ENCODE measurements at regions not wholly inside any gene's neighbourhood (a gene's known extent, or its start where the extent isn't known, plus 50 kb on each side); places are given as distances from the start of the nearest gene placed in this dataset.

DNA sequence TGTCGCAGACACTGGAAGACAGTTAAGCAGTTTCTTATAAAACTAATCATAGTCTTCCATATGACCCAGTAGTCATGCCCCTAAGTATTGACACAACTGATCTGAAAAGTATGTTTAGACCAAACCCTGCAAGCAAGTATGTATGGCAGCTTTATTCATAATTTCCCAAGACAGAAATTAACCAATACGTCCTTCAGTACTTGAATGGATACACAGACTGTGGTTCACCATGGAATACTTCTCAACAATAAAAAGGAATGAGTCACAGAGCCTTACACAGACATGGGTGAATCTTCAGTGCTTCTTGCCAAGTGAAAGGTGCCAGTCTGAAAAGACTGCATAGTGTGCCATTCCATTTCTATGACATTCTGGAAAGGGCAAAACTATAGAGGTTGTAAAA, 50.2 kb upstream of the AKR1E2 start:
- Mint-ChIP-seq H3K27me3 (peaks cover 11% of the 10 kb centered on the region), H3K4me3 (no peak overlapping the region), H3K27ac (no peak overlapping the region), H3K4me1 (ENCODE audit: low read depth) (no peaks in the 10 kb centered on the region), H3K36me3 (ENCODE audit: low read depth) (no peaks in the 10 kb centered on the region), H3K9me3 (no peaks in the 10 kb centered on the region)
- intact Hi-C loops (cut with micrococcal nuclease): no loop called here

DNA sequence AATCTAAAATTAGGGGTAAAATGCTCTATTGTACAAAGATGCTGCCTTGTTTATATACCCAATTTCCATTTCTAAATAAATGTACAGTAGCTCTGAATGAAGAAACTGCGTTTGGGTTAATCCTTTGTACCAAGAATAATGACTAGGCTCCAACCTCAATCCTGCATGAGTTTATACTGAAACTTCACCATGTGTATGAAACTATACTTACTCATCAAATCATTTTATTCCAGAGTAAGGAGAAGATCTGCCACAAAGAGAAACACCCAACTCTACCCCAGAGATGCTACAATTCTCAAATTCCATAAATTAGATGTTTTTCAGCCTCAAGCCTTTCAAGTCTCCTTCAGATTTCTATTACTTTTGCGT, 53.8 kb upstream of the AKR1E2 start:
- H3K4me3 Mint-ChIP-seq: no peak overlapping the region
- H3K9me3 Mint-ChIP-seq: no peaks in the 10 kb centered on the region
- intact Hi-C loops (cut with micrococcal nuclease): loop anchor here (5.0 kb wide), 2 partner anchors 895 to 1575 kb away; no protein-coding TSS in a partner anchor
- H3K36me3 Mint-ChIP-seq (ENCODE audit: low read depth): no peaks in the 10 kb centered on the region
- no peaks in the 10 kb centered on the region for H3K4me1 Mint-ChIP-seq (ENCODE audit: low read depth)
- H3K27ac Mint-ChIP-seq: no peak overlapping the region
- H3K27me3 Mint-ChIP-seq: peaks cover 11% of the 10 kb centered on the region

DNA sequence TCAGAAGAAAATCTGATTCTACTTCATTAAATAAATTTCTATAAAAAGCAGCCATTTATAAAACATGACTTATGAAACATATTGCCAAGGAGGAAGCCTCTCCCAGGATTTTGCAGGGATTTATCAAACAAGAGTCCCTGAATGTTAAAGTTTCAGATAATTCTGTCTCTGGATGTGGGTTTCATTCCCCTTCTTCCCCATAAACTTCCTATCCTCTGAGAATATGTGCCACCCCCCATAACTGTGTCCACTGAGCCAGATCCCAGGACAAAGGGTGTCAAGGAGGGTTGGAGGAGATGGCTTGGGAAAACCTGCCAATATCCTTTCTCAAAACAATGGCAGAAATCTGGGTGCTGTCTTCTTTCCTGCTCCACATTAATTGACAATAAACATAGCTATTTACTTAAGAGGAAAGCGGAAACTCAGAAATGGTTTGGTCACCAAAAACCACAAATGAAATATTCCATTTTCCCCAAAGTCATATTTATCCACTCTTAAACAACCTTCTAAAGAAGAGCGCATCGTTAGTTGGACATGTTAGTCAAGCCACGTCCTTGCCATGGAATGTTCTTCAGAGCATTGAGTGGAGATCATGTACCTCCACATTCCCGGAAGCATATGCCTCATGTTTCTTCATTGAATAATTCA, 54.3 kb upstream of the AKR1E2 start:
- H3K9me3 Mint-ChIP-seq: no peaks in the 10 kb centered on the region
- intact Hi-C loops (cut with micrococcal nuclease): loop anchor here (2.0 to 5.0 kb wide), 3 partner anchors 641 to 1574 kb away; no protein-coding TSS in a partner anchor
- H3K27ac Mint-ChIP-seq: peak overlapping the region; percentile 39
- no peak overlapping the region for H3K4me3 Mint-ChIP-seq
- no peaks in the 10 kb centered on the region for H3K4me1 Mint-ChIP-seq (ENCODE audit: low read depth)
- H3K36me3 Mint-ChIP-seq (ENCODE audit: low read depth): no peaks in the 10 kb centered on the region
- H3K27me3 Mint-ChIP-seq: peaks cover 11% of the 10 kb centered on the region

DNA sequence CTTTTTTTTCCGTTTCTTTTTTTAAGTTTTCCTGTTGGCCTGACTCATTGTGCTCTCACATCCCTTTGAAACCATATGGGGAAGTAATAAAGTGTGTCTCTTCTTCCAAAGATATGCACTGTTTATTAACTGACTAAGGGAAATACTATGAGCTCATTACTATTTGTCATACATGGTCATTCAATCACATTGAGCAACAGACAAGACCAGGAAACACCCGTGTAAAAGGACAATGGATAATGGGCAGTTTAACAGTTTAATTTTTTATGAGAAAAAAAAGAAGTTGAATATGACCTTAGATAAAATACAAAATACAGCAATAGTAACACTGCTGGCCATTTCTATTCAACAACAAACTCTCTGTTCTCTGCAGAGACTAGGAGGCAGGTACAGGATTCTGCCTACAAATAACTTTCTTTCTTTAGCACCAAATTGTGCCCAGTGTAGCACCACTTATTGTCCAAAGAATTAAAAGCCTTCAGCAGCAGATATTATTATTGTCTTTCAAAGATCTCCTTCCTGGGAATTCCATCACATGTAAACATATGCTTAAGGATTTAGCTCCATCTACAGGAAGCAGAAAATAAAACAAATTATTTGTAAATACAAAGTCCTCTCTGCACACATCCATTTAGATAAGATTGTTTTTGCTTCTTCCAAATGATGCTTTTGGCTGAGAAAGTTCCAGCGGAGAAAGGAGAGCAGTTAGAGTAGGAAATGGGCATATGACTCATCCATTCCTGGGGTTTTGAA, 55.0 kb upstream of the AKR1E2 start:
- Mint-ChIP-seq H3K9me3 (no peaks in the 10 kb centered on the region), H3K4me1 (ENCODE audit: low read depth) (no peaks in the 10 kb centered on the region), H3K27me3 (peaks cover 14% of the 10 kb centered on the region), H3K27ac (peak overlapping the region; percentile 39), H3K36me3 (ENCODE audit: low read depth) (no peaks in the 10 kb centered on the region), H3K4me3 (no peak overlapping the region)
- intact Hi-C loops (cut with micrococcal nuclease): loop anchor here (2.0 to 5.0 kb wide), 3 partner anchors 640 to 1574 kb away; no protein-coding TSS in a partner anchor

DNA sequence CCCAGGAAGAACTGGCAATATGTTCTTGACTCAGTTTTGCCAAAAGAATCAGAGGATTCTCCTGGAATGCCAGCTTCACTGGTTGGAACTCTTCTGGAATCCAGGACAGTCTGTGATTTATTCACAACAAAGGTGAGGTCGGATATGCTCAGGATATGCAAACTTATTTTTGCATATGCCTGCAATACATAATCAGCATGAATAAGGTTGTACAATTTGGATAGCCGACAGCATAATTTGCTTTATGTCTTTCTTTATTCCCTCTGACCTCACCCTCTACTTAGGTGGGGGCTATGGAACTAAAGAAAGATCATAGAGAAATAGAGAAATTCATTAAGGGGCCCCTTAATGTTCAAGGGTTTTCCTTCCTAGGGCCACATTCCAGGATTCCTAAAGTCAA, 57.6 kb upstream of the AKR1E2 start:
- Mint-ChIP-seq H3K4me3 (no peak overlapping the region), H3K36me3 (ENCODE audit: low read depth) (no peaks in the 10 kb centered on the region), H3K4me1 (ENCODE audit: low read depth) (no peaks in the 10 kb centered on the region), H3K27me3 (peaks cover 9% of the 10 kb centered on the region), H3K9me3 (no peaks in the 10 kb centered on the region), H3K27ac (no peak overlapping the region)
- intact Hi-C loops (cut with micrococcal nuclease): loop anchor here (10.0 kb wide), 3 partner anchors 114 to 1374 kb away; partner anchors contain the start of gene KLF6

DNA sequence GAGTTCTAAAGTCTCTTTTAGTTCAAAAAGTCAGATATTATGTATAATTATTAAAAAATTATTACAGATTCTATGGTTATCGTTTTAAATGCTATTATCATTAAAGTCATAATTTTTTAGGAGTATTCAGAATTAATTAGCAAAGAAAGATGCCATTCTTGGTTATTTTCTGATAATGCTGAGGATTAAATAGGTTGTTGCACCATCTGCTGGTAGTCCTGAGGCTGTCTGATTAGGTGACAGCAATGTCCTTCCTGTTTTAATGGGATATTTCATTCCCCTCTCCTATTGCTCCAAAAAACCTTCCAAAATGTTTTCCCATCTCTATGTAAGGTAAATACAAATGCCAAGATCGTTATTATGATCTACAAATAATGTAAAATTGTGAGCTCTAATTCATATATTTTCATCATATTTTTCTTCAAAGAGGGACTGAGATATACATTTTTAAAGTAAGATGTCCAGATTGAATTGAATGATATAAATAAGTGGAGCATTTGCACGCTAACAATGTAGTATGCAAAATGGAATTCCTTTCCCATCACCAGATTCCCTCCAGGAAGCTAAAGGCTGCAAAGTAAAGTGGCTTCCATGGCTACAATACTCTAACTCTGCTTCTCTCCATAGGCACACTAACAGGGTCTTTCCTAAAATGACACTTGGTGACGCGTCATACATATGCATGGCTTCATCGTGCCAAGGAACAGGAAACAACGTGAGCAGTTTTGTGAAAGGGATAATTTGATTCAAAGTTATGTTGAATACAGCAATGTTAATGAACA, 58.8 kb upstream of the AKR1E2 start:
- peaks cover 7% of the 10 kb centered on the region for H3K27me3 Mint-ChIP-seq
- H3K4me3 Mint-ChIP-seq: no peak overlapping the region
- intact Hi-C loops (cut with micrococcal nuclease): loop anchor here (1.0 to 10.0 kb wide), 4 partner anchors 112 to 1528 kb away; partner anchors contain the start of gene KLF6
- H3K9me3 Mint-ChIP-seq: no peaks in the 10 kb centered on the region
- H3K4me1 Mint-ChIP-seq (ENCODE audit: low read depth): no peaks in the 10 kb centered on the region
- no peak overlapping the region for H3K27ac Mint-ChIP-seq
- H3K36me3 Mint-ChIP-seq (ENCODE audit: low read depth): no peaks in the 10 kb centered on the region

DNA sequence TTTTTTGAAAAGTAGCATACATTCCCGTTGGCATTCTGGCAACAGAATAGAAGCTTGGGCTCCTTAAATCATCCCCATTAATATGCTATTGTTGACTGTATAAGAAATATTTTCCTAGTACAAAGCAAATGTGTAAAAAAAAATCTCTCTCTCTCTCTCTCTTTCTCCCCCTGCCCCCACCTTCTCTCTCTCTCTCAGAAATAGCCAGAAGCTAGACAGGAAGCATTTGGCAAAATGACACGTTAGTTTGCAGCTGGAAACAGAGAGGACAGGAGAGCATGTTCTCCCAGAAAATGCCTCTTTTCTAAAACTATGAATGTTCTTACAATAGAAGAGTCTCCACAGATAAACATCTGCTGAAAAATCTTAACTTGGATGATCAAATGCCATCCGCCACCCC, 59.6 kb upstream of the AKR1E2 start:
- no peaks in the 10 kb centered on the region for H3K4me1 Mint-ChIP-seq (ENCODE audit: low read depth)
- intact Hi-C loops (cut with micrococcal nuclease): loop anchor here (10.0 kb wide), 3 partner anchors 112 to 1372 kb away; partner anchors contain the start of gene KLF6
- no peaks in the 10 kb centered on the region for H3K9me3 Mint-ChIP-seq
- H3K27ac Mint-ChIP-seq: no peak overlapping the region
- peaks cover 3% of the 10 kb centered on the region for H3K27me3 Mint-ChIP-seq
- H3K36me3 Mint-ChIP-seq (ENCODE audit: low read depth): no peaks in the 10 kb centered on the region
- no peak overlapping the region for H3K4me3 Mint-ChIP-seq

DNA sequence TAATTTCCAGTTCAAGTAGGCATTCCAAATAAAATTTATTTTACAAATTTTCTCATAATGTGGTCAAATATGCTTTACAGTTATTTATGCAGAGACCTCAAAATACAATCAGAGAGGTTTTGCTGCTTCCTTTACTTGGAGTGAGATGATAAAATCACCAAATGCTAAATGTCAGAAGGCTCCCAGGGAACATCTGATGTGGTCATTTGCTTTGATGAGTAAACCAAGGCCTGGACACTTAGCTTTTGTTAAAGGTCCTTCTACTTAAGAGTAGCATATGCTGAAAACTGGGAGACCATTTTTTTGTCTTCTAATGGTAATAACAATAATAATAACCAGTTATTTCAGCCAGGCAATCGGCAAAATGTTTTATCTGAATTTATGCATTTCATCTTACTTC, 60.6 kb upstream of the AKR1E2 start:
- no peak overlapping the region for H3K4me3 Mint-ChIP-seq
- no peaks in the 10 kb centered on the region for H3K9me3 Mint-ChIP-seq
- intact Hi-C loops (cut with micrococcal nuclease): loop anchor here (10.0 kb wide), 3 partner anchors 111 to 1371 kb away; partner anchors contain the start of gene KLF6
- H3K27ac Mint-ChIP-seq: no peak overlapping the region
- H3K36me3 Mint-ChIP-seq (ENCODE audit: low read depth): no peaks in the 10 kb centered on the region
- no peaks in the 10 kb centered on the region for H3K4me1 Mint-ChIP-seq (ENCODE audit: low read depth)
- H3K27me3 Mint-ChIP-seq: peaks cover 3% of the 10 kb centered on the region

DNA sequence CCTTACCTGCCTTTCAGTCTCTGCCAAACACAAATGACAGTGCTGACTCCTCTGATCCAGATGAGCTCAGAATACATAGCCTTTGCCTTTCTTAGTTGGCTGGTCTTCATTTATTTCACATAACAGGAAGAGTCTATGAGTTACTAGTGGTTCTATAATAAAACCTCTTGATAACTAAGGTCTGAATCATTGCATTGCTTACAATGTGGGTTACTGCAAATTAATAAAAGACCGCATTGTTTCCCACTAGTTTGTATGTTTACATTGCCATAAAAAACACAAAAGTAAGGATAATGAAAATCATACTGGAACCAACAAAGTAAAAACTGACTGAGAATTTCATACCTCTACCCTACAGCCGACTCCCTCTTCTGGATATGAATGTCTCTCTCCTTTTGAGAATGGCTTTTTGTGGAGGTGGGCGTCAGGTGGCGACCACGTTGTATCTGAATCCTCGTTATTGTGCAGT, 62.0 kb upstream of the AKR1E2 start:
- no peak overlapping the region for H3K4me3 Mint-ChIP-seq
- intact Hi-C loops (cut with micrococcal nuclease): loop anchor here (10.0 kb wide), 3 partner anchors 109 to 1369 kb away; partner anchors contain the start of gene KLF6
- H3K27me3 Mint-ChIP-seq: peaks cover 4% of the 10 kb centered on the region
- no peaks in the 10 kb centered on the region for H3K36me3 Mint-ChIP-seq (ENCODE audit: low read depth)
- no peaks in the 10 kb centered on the region for H3K4me1 Mint-ChIP-seq (ENCODE audit: low read depth)
- H3K27ac Mint-ChIP-seq: peak overlapping the region; percentile 6
- H3K9me3 Mint-ChIP-seq: no peaks in the 10 kb centered on the region

DNA sequence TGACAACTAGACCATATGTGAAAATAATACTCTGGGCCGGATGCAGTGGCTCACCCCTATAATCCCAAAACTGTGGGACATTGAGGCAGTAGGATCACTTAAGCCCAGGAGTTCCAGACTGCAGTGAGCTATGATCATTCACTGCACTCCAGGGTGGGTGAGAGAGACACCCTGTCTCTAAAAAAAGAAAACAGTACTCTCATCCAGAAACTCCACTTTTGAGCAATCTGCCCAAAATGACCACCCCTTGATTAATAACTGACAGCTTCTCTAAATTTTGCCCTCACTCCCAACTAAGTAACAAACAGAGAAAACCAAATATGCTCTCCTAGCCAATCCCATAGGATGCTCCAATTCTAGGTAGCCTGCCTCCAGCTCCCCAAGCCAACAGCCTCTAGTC, 62.5 kb upstream of the AKR1E2 start:
- no peaks in the 10 kb centered on the region for H3K4me1 Mint-ChIP-seq (ENCODE audit: low read depth)
- H3K27ac Mint-ChIP-seq: peak overlapping the region; percentile 6
- H3K9me3 Mint-ChIP-seq: no peaks in the 10 kb centered on the region
- intact Hi-C loops (cut with micrococcal nuclease): loop anchor here (10.0 kb wide), 3 partner anchors 109 to 1369 kb away; partner anchors contain the start of gene KLF6
- H3K4me3 Mint-ChIP-seq: no peak overlapping the region
- peaks cover 6% of the 10 kb centered on the region for H3K27me3 Mint-ChIP-seq
- H3K36me3 Mint-ChIP-seq (ENCODE audit: low read depth): no peaks in the 10 kb centered on the region

DNA sequence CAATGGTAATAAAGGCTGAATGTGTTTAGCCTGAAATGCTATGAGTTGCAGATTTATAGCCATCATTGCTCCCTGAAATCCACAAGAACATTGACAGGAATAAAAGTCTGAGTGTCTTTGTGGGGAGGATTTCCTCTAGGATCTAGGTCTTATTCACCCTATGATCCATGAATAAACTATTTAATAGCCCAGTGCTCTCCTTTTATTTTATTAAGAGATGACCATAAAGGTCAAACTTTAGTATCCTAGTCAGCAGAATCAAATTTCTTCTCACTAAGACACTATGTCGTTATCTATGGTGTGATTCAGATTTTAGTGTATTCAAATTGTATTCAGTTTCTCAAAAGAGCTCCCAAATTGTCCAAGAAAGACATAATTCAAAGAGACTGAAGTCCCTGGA, 67.8 kb upstream of the AKR1E2 start:
- Mint-ChIP-seq H3K4me1 (ENCODE audit: low read depth) (no peaks in the 10 kb centered on the region), H3K27me3 (peaks cover 3% of the 10 kb centered on the region), H3K4me3 (no peak overlapping the region), H3K9me3 (no peaks in the 10 kb centered on the region), H3K27ac (no peak overlapping the region), H3K36me3 (ENCODE audit: low read depth) (no peaks in the 10 kb centered on the region)
- intact Hi-C loops (cut with micrococcal nuclease): no loop called here

DNA sequence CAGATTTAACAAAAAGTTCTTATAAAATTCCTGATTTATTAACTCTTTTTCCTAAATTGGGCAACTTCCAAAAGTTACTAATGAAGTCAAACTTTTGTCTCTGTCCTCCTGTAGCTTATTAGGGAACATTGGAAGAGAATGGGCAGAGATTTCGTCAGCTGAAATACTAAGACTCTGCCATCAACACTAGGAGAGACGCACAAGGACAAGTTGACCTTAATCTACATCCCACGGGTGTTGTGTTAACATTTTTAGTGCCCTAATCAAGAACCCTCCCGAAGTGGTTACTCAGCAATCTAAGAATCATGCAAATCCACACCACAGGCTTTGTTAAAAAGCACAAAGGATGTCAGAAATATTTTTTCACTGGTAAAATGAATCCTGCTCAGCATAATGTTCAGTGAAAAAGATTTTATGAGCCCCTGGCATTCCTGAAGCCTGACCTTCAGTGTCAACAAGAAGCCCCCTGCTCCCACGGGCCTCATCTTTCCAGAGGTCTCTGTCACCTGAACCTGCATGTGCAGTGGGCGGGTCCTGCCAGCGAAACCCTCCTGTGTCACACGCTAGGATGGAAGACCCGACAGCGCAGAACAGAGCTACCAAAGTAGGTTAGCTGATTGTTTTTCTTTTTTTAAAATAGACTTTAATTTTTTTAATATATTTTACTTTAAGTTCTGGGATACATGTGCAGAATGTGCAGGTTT, 70.6 kb upstream of the AKR1E2 start:
- Mint-ChIP-seq H3K4me1 (ENCODE audit: low read depth) (no peaks in the 10 kb centered on the region), H3K9me3 (no peaks in the 10 kb centered on the region), H3K27ac (no peak overlapping the region), H3K36me3 (ENCODE audit: low read depth) (no peaks in the 10 kb centered on the region), H3K4me3 (no peak overlapping the region), H3K27me3 (peaks cover 3% of the 10 kb centered on the region)
- intact Hi-C loops (cut with micrococcal nuclease): no loop called here

DNA sequence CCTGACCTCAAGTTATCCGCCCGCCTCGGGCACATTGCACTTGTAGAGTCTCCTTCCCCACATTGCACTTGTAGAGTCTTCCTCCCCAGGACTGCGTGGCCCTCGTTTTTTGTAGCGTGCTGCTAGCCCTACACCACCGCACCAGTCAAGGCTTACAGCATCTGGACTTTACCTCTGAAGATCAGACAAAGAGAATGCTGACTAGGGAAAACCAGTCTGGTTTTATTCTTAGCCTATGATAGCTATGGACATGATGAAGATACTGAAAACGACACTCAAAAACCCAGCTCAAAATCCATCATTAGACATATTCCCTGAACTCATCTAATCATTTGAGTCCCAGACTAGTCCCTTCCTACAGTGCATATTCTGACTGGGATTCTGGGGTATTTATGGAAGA, 71.9 kb upstream of the AKR1E2 start:
- no peaks in the 10 kb centered on the region for H3K4me1 Mint-ChIP-seq (ENCODE audit: low read depth)
- intact Hi-C loops (cut with micrococcal nuclease): no loop called here
- peaks cover 4% of the 10 kb centered on the region for H3K27me3 Mint-ChIP-seq

More for the DNA sequence above, 71.9 kb upstream of the AKR1E2 start:
- Mint-ChIP-seq H3K9me3 (no peaks in the 10 kb centered on the region), H3K27ac (no peak overlapping the region), H3K36me3 (ENCODE audit: low read depth) (no peaks in the 10 kb centered on the region), H3K4me3 (no peak overlapping the region)
